Sigmoid colon (tissue), 4 donors: ENCODE measurements at regions not wholly inside any gene's neighbourhood (a gene's known extent, or its start where the extent isn't known, plus 50 kb on each side); places are given as distances from the start of the nearest gene placed in this dataset.

ENCODE experiments used
- CTCF ChIP-seq, 4 experiments: fragments of 450-650 bp in 3 of 4; fragments of 200-600 bp in 1 of 4; IDR thresholded peaks; one replicate each; pipeline ENCODE4 v1.5.1; 2016 to 2019; ENCODE audit warnings: antibody characterized with exemption in 4 of 4, mild to moderate bottlenecking in 3 of 4, moderate library complexity in 2 of 4
- EP300 ChIP-seq, 4 donors: sonication (generic); formaldehyde crosslinking; IDR thresholded peaks; one replicate each; pipeline ENCODE4 v1.6.1; 2017; ENCODE audit warnings: antibody characterized with exemption in 4 of 4
- POLR2A ChIP-seq, 2 donors: fragments of 450-650 bp; IDR thresholded peaks; one replicate each; pipeline ENCODE4 v1.6.1; 2016; ENCODE audit warnings: antibody characterized with exemption in 2 of 2, mild to moderate bottlenecking in 2 of 2, moderate library complexity in 2 of 2
- POLR2AphosphoS5 ChIP-seq, 4 donors: sonication (generic); formaldehyde crosslinking; IDR thresholded peaks; one replicate each; pipeline ENCODE4 v1.6.1; 2017; ENCODE audit warnings: antibody characterized with exemption in 4 of 4

- no peak for TF ChIP-seq POLR2A (IDR thresholded peaks at IDR 0.05)
- no peak for TF ChIP-seq POLR2AphosphoS5 (IDR thresholded peaks at IDR 0.05)
- TF ChIP-seq CTCF (IDR thresholded peaks at IDR 0.05) = no peak
- TF ChIP-seq EP300 (IDR thresholded peaks at IDR 0.05) = no peak
Measured at GRCh38 chr1:112061056-112061455, 71.6 kb upstream of the KCND3 start.
